PFSK-1 (cell line): ENCODE measurements at regions not wholly inside any gene's neighbourhood (a gene's known extent, or its start where the extent isn't known, plus 50 kb on each side); places are given as distances from the start of the nearest gene placed in this dataset.

Experiments used
- POLR2AphosphoS5 ChIP-seq: IDR thresholded peaks from 2 replicates; pipeline ENCODE4 v1.6.1; 2012; ENCODE audit warnings: low read depth, mild to moderate bottlenecking, control low read depth, low read length, moderate library complexity
- SIN3A ChIP-seq: IDR thresholded peaks from 2 replicates; pipeline ENCODE4 v1.6.1; 2012; ENCODE audit warnings: mild to moderate bottlenecking, low read length, moderate library complexity, borderline replicate concordance; ENCODE audit not compliant: insufficient read depth

- no peak for TF ChIP-seq POLR2AphosphoS5
- TF ChIP-seq SIN3A, result no peak
These were observed 77.1 kb upstream of the IGLL5 start for GRCh38 chr22:22810471-22810870.
